AG09309 (cell line): ENCODE measurements at regions not wholly inside any gene's neighbourhood (a gene's known extent, or its start where the extent isn't known, plus 50 kb on each side); places are given as distances from the start of the nearest gene placed in this dataset.

Experiments
- DNase-seq: peaks from one replicate; pipeline ENCODE4 v3.0.0-alpha.2; 2010; ENCODE audit warnings: low read depth
- H3K4me3 ChIP-seq: 2 replicates; pipeline ENCODE4 v1.5.1; 2011; ENCODE audit warnings: mild to moderate bottlenecking, low read depth, low read length, moderate library complexity; ENCODE audit not compliant: control insufficient read depth
- TF ChIP-seq, protein P1 (sequence below): IDR thresholded peaks from 2 replicates; pipeline ENCODE4 v1.5.1; 2011; ENCODE audit warnings: mild to moderate bottlenecking, low read depth, low read length, inconsistent platforms; ENCODE audit not compliant: insufficient read depth, control insufficient read depth; ENCODE audit errors: missing control alignments

DNA sequence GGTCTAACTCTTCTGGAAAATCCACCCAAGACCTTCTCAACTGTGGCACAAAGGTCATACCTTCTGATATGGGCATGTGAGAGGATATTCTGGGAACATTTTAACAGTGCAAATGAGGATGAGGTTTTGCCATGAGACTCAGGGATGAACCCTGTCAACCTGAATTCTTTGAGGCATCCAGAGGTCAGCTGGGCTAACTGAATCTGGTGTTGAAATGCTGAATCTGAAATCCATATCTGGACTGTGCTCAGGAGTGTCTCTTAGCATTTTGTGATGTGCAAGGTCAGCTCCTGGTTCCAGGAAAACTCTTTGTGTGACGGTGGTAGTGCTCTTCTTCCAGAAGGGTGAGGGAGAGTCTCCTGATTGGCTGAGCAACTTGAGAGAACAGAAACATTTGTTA, 276.0 kb upstream of the SALL1 start:
- DNase-seq, result no peak
- TF ChIP-seq, protein P1, sequence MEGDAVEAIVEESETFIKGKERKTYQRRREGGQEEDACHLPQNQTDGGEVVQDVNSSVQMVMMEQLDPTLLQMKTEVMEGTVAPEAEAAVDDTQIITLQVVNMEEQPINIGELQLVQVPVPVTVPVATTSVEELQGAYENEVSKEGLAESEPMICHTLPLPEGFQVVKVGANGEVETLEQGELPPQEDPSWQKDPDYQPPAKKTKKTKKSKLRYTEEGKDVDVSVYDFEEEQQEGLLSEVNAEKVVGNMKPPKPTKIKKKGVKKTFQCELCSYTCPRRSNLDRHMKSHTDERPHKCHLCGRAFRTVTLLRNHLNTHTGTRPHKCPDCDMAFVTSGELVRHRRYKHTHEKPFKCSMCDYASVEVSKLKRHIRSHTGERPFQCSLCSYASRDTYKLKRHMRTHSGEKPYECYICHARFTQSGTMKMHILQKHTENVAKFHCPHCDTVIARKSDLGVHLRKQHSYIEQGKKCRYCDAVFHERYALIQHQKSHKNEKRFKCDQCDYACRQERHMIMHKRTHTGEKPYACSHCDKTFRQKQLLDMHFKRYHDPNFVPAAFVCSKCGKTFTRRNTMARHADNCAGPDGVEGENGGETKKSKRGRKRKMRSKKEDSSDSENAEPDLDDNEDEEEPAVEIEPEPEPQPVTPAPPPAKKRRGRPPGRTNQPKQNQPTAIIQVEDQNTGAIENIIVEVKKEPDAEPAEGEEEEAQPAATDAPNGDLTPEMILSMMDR, result no peak
- H3K4me3 ChIP-seq, result no peak overlapping the region

DNA sequence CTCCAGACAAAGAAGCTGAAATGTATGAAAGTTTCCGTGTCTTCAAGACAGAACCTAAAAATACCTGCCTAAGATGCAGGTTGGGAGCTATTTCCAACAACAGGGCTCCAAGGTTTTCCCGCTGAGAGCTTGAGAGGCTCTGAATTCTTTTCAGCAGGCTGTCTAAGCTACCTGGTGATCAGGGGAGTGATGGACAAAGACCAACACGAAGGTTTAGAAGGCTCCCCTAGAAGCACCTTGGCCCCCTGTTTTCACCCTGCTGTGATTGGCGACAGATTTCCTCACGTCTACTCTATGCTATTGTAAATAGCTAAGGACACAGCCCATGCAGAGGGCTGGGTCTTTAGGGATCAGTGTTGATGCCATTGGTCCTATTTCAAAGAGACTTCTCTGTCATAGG, 275.2 kb upstream of the SALL1 start:
- no peak for DNase-seq
- H3K4me3 ChIP-seq, result no peak overlapping the region
- TF ChIP-seq, protein P1, result no peak

DNA sequence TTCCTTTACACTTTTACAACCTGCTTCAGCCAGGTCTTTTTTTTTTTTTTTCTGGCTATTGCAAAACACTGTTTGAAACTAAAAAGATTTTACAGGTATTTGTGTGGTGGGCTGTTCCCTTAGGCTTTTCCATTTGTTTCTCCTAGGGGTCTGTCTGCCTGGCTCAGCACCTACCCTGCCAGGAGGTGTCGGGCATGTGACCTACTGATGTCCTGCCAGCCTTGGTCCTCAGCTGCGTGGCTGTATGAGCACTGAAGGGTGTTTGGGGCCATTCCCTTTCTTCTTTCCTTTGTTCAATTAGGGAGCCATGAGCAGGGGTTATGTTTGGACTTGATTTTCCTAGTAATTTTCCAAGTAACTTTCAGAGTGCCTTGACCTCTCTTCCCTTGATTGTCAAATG, 269.2 kb upstream of the SALL1 start:
- DNase-seq, result no peak
- no peak overlapping the region for H3K4me3 ChIP-seq
- TF ChIP-seq, protein P1, result no peak

DNA sequence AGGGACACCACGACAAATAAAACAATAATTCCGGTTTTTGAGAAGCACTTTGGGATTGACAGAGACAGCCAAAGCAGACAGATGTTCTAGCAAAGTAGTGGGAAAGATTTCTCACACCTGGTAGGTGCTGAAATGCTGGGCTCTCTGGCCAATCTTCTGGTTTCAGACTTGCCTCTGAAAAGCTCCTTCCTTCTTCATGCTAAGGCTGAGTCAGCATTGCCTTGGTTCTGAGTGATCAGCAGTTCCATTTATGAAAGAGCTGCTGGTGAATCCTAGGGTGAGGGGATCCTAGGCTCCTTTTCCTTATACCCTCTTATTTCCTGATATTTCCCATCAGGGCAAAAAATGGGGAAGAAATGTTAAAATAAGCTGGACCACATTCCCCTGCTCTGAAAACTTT, 268.7 kb upstream of the SALL1 start:
- DNase-seq, result no peak
- TF ChIP-seq, protein P1, result no peak
- no peak overlapping the region for H3K4me3 ChIP-seq

DNA sequence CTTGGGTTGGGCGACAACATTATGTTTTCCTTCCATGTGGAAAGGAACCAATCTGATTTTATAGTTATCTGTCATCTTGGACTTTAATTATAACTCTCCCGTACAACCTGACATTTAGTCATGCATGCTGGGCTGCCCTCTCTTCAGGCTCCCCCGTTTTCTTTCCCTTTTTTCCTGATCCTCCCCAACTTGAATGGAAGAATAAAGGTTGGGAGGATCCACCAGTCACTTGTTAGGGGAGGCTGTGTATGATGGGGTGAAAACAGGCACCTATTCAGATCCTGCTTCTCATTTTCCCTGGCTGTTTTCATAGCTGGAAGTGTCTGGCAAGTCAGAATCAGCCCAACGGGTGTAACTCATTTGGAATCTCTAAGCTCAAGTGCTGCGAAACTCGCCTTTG, 267.2 kb upstream of the SALL1 start:
- TF ChIP-seq, protein P1, result no peak
- H3K4me3 ChIP-seq, result no peak overlapping the region
- DNase-seq, result no peak

DNA sequence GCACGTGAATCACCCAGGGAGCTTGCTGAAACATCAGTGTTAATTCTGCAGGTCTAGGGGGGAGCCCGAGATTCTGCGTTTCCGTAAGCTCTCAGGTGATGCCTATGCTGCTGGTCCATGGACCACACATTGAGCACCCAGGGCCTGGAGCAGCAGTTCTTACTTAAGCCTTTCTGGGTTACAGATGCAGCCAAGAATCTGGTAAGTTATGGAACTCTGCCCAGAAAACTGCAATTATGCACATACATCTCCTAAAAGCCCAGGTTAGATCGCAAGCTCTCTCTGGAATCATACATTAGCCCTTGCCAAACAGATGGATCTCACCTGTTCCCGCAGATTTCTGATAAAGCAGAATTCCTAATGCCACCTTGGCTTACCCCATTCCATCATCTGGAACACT, 265.9 kb upstream of the SALL1 start:
- DNase-seq, result no peak
- TF ChIP-seq, protein P1, result no peak
- no peak overlapping the region for H3K4me3 ChIP-seq

DNA sequence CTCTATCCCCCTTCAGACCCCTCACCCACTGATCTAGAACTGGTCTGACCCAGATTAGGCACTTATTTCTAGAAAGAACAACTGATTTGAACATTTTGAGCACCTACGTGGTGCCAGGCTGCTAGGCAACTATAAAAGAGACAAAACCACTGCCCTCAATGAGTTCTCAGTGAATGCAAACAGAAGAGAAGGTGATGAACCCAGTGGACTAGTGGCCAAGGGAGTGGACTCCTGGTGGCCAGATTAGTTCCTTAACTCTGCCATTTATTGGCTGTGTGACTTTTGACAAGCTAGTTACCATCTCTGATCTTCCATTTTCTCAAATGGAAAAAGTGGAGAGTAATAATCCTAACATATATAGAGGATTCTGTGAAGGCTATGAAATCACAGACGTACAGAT, 259.1 kb upstream of the SALL1 start:
- TF ChIP-seq, protein P1, result no peak
- H3K4me3 ChIP-seq, result no peak overlapping the region
- no peak for DNase-seq
